Heart left ventricle (tissue), 13 donors: ENCODE measurements at regions not wholly inside any gene's neighbourhood (a gene's known extent, or its start where the extent isn't known, plus 50 kb on each side); places are given as distances from the start of the nearest gene placed in this dataset.

Experiments
- CTCF ChIP-seq, 12 donors: fragments of 200-600 bp; sonication (generic) in 4 of 12; IDR thresholded peaks; one replicate each; pipeline versions ENCODE4 v1.5.0 to v1.8.0; 2018 to 2022; ENCODE audit warnings: antibody characterized with exemption in 12 of 12, mild to moderate bottlenecking in 5 of 12
- POLR2A ChIP-seq, 2 donors: fragments of 450-650 bp; IDR thresholded peaks; one replicate each; pipeline ENCODE4 v1.6.1; 2017; ENCODE audit warnings: antibody characterized with exemption in 2 of 2, mild to moderate bottlenecking in 2 of 2, moderate library complexity in 2 of 2
- donor health status: ischemic (EF 13 %, LVEDD 7.1; RV severe dilation, severe dysfunction).
- donor health status: DM: no; HTN: yes; CAD: no.
- donor health status: DM: no; HTN: no; CAD: no.
- donor health status: ischemic (EF 25% LVEDD 6.9; RV normal size, moderate dysfunction).
- donor health status: ischemic (EF 25% LVEDD 5.7; RV mildly dilated, moderate dysfunction).
- donor health status: ischemic (EF 35%, LVEDD 5.7; RV mildly dilated, moderate dysfunction).
- donor health status: nonischemic (EF 11% LVEDD 7.7; RV severe dilation, severe dysfunction).
- donor health status: DM: yes; HTN: yes; CAD: no.
- donor health status: PGD.
- donor health status: ischemic (EF 29% LVEDD 5.4; RV normal size, mild dysfunction).
- donor health status: nonischemic (EF 23%, LVEDD 6.1; RV moderate dilation, normal function).

- TF ChIP-seq CTCF (IDR thresholded peaks at IDR 0.05) (no peak), POLR2A (IDR thresholded peaks at IDR 0.05) (no peak)
Measured at GRCh38 chr2:5067816-5068215, 624.4 kb upstream of the SOX11 start.
